Stimulated activated CD4-positive, alpha-beta T cell treated with anti-CD3 and anti-CD28 coated beads, Interleukin-12 subunit alpha, Interleukin-12 subunit beta, amount 100 ng/mL, for 4 hours (primary cell): ENCODE measurements at regions not wholly inside any gene's neighbourhood (a gene's known extent, or its start where the extent isn't known, plus 50 kb on each side); places are given as distances from the start of the nearest gene placed in this dataset.

Experiments used
- DNase-seq: peaks from one replicate; pipeline ENCODE4 v3.0.0-alpha.2; 2020

- no peak for DNase-seq
These were observed 437.2 kb upstream of the PKDCC start for GRCh38 chr2:41610501-41611190.

GRCh38 chr2:41618754-41619153 lies 429.1 kb upstream of the PKDCC start:
- no peak for DNase-seq

GRCh38 chr2:41621095-41621494 lies 426.7 kb upstream of the PKDCC start:
- DNase-seq, result no peak

DNA sequence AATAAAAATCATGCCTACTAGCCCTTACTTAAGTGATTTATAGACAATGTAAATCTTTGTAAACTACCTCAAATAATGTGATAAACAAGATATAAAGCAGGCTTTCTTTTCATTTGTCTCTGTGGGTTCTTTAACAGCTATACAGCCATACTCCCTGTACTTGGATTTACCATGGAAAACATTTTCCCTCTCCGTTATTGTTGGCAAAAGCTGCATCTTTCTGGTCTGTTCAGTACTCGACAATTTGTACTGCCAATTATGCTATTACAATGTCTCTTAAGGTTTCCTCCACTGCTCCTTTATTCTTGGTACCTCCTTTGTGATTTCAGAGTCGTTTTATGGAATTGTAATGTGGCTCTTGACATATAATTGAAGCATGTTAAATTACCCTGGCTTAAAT lies 426.3 kb upstream of the PKDCC start:
- no peak for DNase-seq

- DNase-seq, result no peak
These were observed 425.5 kb upstream of the PKDCC start for GRCh38 chr2:41622301-41622700.

GRCh38 chr2:41626936-41627335 lies 420.9 kb upstream of the PKDCC start:
- no peak for DNase-seq

- no peak for DNase-seq
These were observed 413.1 kb upstream of the PKDCC start for GRCh38 chr2:41634686-41635085.

- no peak for DNase-seq
These were observed 402.9 kb upstream of the PKDCC start for GRCh38 chr2:41644936-41645335.

GRCh38 chr2:41647468-41648050 lies 400.3 kb upstream of the PKDCC start:
- no peak for DNase-seq

DNA sequence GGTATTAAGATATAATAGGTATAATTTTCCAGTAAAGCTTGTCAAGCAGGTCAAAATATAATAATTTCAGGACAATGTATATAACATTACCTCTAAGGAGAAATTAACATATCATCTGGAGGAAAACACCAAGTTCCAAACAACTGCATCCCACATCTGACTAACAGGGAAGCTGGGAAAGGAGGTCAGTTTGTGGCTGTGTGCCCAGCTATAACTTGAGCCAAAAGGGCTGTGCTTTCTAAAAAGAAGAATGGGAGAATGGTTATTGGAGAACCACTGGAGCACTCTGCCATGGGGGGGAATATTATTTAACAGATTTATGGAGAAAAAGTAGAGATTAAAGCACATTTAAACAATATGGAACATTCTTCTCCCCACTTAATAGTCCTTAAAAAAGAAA lies 390.6 kb upstream of the PKDCC start:
- DNase-seq, result no peak

- DNase-seq, result no peak
These were observed 388.1 kb upstream of the PKDCC start for GRCh38 chr2:41659758-41660157.

GRCh38 chr2:41662461-41662860 lies 385.4 kb upstream of the PKDCC start:
- DNase-seq, result no peak

DNA sequence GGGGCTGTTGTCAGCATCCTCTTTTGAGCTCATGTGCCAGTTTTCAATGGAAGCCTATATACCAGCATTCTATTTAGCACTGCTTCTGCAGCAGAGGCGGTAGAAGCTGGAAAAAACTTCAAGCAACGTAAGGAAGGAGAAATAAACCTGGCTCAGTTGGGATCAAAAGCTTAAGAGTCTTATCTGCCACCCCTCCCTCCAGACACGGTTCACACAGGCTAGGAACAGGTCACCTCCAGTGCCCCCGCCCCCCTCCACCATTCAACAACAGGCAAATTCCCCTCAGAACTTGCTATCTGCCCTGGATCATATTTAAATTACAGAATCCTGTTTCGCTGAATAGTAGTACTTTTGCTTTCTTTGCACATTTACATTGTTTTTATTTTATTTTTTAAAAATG lies 384.8 kb upstream of the PKDCC start:
- no peak for DNase-seq

DNA sequence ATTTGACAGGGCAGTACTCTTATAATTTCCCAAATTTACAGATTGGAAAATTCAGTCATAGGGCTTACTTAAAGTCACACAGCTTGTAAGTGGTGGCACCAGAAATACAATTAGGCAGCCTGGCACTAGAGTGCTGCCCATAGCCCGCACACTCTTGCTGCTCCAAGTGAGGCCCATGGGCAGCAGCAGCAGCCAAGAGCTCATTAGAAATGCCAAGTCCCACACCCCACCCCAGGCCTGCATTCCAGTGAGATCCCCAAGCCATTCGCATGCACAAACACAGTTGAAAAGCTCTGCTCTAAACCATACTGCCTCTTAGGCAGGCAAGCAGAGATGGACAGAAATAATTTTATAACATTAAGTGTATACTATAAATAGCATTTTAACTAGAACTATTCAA lies 379.3 kb upstream of the PKDCC start:
- DNase-seq, result no peak

DNA sequence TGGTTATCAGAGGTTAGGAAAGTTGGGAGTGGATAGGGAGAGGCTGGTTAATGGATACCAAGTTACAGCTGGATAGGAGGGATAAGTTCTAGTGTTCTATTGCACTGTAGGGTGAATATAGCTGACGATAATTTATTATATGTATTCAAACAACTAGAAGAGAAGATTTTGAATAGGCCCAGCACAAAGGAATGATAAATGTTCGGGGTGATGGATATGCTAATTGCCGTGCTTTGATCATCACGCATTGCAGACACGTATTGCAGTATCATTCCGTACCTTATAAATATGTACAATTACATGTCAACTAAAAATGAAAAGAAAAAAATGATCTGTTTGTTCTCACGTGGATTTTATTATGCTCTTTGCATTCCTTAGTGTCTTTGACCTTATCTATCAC lies 369.2 kb upstream of the PKDCC start:
- DNase-seq, result no peak

DNA sequence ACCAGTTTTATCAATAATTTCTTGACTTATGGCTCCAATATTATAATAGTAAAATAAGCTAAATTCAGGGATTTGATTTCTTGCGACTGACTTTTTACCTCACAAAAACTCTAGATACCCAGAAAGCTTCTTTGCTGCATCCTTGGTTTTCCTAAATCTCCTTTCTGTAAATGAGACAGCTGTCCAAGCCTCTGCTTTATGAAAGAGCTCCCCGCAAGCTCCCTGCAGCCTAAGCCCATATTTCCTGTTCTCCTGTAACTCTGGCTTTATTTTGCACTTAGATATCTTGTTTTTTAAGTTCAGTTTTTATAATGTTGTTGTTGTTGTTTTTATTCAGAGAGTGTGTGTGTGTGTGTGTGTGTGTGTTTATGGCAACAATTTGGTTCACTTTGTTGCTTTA lies 361.7 kb upstream of the PKDCC start:
- DNase-seq, result no peak

- DNase-seq, result no peak
These were observed 356.3 kb upstream of the PKDCC start for GRCh38 chr2:41691561-41691960.

DNA sequence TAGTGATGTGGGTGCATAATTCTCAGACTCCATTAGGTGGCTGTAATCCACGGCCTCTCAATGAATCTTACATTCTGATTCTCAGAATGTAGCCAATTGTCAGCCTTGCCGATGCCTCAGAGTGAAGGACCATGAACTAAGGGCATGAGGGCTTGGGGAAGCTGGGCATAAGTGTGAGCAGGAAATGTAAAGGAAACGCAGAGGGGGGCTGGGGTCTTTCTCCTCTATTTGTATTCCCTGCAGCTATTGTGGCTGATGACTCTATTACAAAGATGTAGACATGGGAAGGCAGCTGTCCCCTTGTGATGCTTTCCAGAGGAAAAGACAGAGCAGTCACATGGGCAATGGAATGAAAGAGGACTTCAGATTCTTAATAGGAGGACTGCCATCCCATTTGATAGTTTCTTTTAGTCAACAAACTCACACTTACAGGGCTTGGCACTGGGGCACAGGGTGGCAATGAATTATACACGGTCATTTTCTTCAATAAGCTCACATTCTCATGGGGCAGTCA lies 353.2 kb upstream of the PKDCC start:
- no peak for DNase-seq

- DNase-seq, result no peak
These were observed 352.4 kb upstream of the PKDCC start for GRCh38 chr2:41695198-41696113.

- DNase-seq, result no peak
These were observed 350.4 kb upstream of the PKDCC start for GRCh38 chr2:41697389-41697788.

DNA sequence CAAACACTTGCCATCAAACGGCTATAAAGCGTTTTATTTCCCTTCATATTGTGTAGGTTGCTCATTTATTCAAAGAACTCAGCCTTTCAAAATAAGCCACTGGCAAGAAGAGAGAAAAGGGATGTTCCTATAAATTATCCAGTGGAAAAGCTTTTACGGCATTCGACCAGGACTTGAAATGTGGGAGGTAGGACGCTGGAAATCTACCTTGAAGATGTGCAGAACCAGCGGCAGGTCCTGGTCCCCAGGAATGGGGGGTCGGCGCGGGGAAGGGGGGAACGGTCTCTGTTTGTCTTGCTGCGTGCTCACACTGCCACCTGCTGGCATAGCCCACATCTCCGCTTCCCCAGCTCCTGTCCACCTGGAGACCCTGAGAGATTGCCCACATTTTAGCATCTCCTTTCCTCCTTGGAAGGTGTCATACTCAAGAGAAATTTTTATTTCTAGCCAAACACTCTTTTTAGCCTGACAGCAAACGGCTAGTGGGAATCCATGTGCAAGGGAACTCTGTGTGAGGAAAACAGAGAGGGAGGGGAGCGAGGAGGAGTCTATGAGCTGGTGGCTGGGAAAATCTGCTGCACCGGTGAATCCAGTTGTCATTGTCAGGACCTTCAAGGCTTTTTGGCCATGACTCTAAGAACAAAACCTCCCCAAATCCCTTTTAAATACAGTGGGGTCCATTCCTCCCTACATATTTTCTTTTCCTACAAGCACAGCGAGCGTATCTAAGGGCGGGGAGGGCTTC lies 349.0 kb upstream of the PKDCC start:
- DNase-seq, result peak; percentile 5

- no peak for DNase-seq
These were observed 346.6 kb upstream of the PKDCC start for GRCh38 chr2:41701231-41701630.

DNA sequence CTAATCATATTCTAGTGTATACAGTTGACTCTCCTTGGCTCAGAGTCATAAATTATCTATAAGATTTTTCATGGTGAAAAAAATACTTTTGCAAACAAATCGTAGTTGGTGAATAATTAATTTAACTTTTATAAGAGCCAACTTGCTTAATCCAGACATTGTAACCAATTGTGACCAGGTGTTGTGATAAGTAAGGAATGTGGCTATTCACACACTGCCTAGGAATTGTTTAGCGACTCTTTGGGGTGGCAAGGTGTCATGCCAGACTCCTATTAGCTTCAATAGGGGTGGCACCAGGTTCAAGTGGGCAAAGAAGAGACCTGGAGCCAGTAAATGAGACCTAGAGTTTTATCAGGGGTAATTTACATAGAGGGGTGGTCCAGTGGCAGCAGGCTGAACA lies 344.7 kb upstream of the PKDCC start:
- no peak for DNase-seq
